Stimulated activated naive B cell treated with anti-CD40 and anti-IgM and Interleukin-4, amounts not matched to agents 10 μg/mL and 1 μg/mL and 100 μg/mL, for 72 hours (primary cell): ENCODE measurements at regions not wholly inside any gene's neighbourhood (a gene's known extent, or its start where the extent isn't known, plus 50 kb on each side); places are given as distances from the start of the nearest gene placed in this dataset.

ENCODE experiments used
- ATAC-seq, 2 donors: fragments of 150-1000 bp; cut with Tn5 transposase; replicated peaks; 2 replicates each; pipeline ENCODE4 v1.10.0; 2021; ENCODE audit warnings: moderate library complexity in 1 of 2
- DNase-seq: peaks from one replicate; pipeline ENCODE4 v3.0.0; 2021
- H3K27ac Mint-ChIP-seq: one replicate; pipeline ENCODE4 v1.8.0; 2022; ENCODE audit warnings: mild to moderate bottlenecking, mixed read lengths
- H3K27me3 Mint-ChIP-seq, 2 donors: one replicate each; pipeline ENCODE4 v1.8.0; 2022; ENCODE audit warnings: mixed read lengths in 2 of 2
- H3K36me3 Mint-ChIP-seq, 2 donors: one replicate each; pipeline ENCODE4 v1.8.0; 2022; ENCODE audit warnings: mixed read lengths in 2 of 2, mild to moderate bottlenecking in 1 of 2
- H3K4me1 Mint-ChIP-seq, 2 donors: one replicate each; pipeline ENCODE4 v1.8.0; 2022; ENCODE audit warnings: mixed read lengths in 2 of 2, mild to moderate bottlenecking in 1 of 2
- H3K4me3 Mint-ChIP-seq, 2 donors: one replicate each; pipeline ENCODE4 v1.8.0; 2022; ENCODE audit warnings: mild to moderate bottlenecking in 2 of 2, mixed read lengths in 2 of 2, moderate library complexity in 1 of 2
- H3K9me3 Mint-ChIP-seq, 2 donors: one replicate each; pipeline ENCODE4 v1.8.0; 2022; ENCODE audit warnings: mixed read lengths in 2 of 2, mild to moderate bottlenecking in 1 of 2

GRCh38 chrX:97931586-97931985 lies 1047.9 kb downstream of the RPA4 start:
- ATAC-seq: no peak
- H3K9me3 Mint-ChIP-seq: no peaks in the 10 kb centered on the region
- no peak overlapping the region for H3K4me3 Mint-ChIP-seq
- no peaks in the 10 kb centered on the region for H3K36me3 Mint-ChIP-seq
- no peak overlapping the region for H3K27ac Mint-ChIP-seq
- no peaks in the 10 kb centered on the region for H3K27me3 Mint-ChIP-seq
- H3K4me1 Mint-ChIP-seq: no peaks in the 10 kb centered on the region
- no peak for DNase-seq

- Mint-ChIP-seq H3K9me3 (no peaks in the 10 kb centered on the region), H3K4me3 (no peak overlapping the region), H3K4me1 (no peaks in the 10 kb centered on the region), H3K27me3 (no peaks in the 10 kb centered on the region), H3K36me3 (no peaks in the 10 kb centered on the region), H3K27ac (no peak overlapping the region)
- ATAC-seq: no peak
- DNase-seq: no peak
Observed at GRCh38 chrX:97936296-97936695, 1052.6 kb downstream of the RPA4 start.

- ATAC-seq (no peak), DNase-seq (no peak)
- Mint-ChIP-seq H3K4me3 (no peak overlapping the region), H3K36me3 (no peaks in the 10 kb centered on the region), H3K9me3 (peaks cover 0 to 2% of the 10 kb centered on the region in 2 donors), H3K27me3 (no peaks in the 10 kb centered on the region), H3K27ac (no peak overlapping the region), H3K4me1 (no peaks in the 10 kb centered on the region)
Observed at GRCh38 chrX:97938706-97939105, 1055.0 kb downstream of the RPA4 start.

- Mint-ChIP-seq H3K27me3 (no peaks in the 10 kb centered on the region), H3K4me1 (no peaks in the 10 kb centered on the region), H3K9me3 (peaks cover 3 to 4% of the 10 kb centered on the region in 2 donors), H3K4me3 (no peak overlapping the region), H3K36me3 (no peaks in the 10 kb centered on the region), H3K27ac (no peak overlapping the region)
- ATAC-seq (no peak), DNase-seq (no peak)
Observed at GRCh38 chrX:97968376-97969163, 1084.9 kb downstream of the RPA4 start.

- DNase-seq: no peak
- Mint-ChIP-seq H3K4me1 (no peaks in the 10 kb centered on the region), H3K36me3 (no peaks in the 10 kb centered on the region), H3K4me3 (no peak overlapping the region), H3K27ac (no peak overlapping the region), H3K27me3 (no peaks in the 10 kb centered on the region), H3K9me3 (no peaks in the 10 kb centered on the region)
- ATAC-seq: no peak
Observed at GRCh38 chrX:97984641-97985040, 1100.9 kb downstream of the RPA4 start.

- Mint-ChIP-seq H3K27ac (no peak overlapping the region), H3K36me3 (no peaks in the 10 kb centered on the region), H3K27me3 (no peaks in the 10 kb centered on the region), H3K4me1 (no peaks in the 10 kb centered on the region), H3K4me3 (no peak overlapping the region), H3K9me3 (no peaks in the 10 kb centered on the region)
- ATAC-seq (no peak), DNase-seq (no peak)
Observed at GRCh38 chrX:97985096-97985495, 1101.4 kb downstream of the RPA4 start.

- no peaks in the 10 kb centered on the region for H3K4me1 Mint-ChIP-seq
- no peak overlapping the region for H3K27ac Mint-ChIP-seq
- H3K27me3 Mint-ChIP-seq: no peaks in the 10 kb centered on the region
- no peak overlapping the region for H3K4me3 Mint-ChIP-seq
- ATAC-seq (no peak), DNase-seq (no peak)
- H3K36me3 Mint-ChIP-seq: no peaks in the 10 kb centered on the region
- peaks cover 0 to 5% of the 10 kb centered on the region in 2 donors for H3K9me3 Mint-ChIP-seq
Observed at GRCh38 chrX:97987979-97988378, 1104.3 kb downstream of the RPA4 start.

GRCh38 chrX:97995834-97996233 lies 1112.1 kb downstream of the RPA4 start:
- H3K27me3 Mint-ChIP-seq: no peaks in the 10 kb centered on the region

GRCh38 chrX:98028691-98029090 lies 1145.0 kb downstream of the RPA4 start:
- peaks cover 5 to 9% of the 10 kb centered on the region in 2 donors for H3K9me3 Mint-ChIP-seq
- H3K36me3 Mint-ChIP-seq: no peaks in the 10 kb centered on the region
- ATAC-seq (no peak), DNase-seq (no peak)
- no peak overlapping the region for H3K27ac Mint-ChIP-seq
- no peaks in the 10 kb centered on the region for H3K4me1 Mint-ChIP-seq
- H3K4me3 Mint-ChIP-seq: no peak overlapping the region
- no peaks in the 10 kb centered on the region for H3K27me3 Mint-ChIP-seq

More at GRCh38 chrX:97995834-97996233, 1112.1 kb downstream of the RPA4 start:
- ATAC-seq (no peak), DNase-seq (no peak)
- Mint-ChIP-seq H3K9me3 (peaks cover 0 to 9% of the 10 kb centered on the region in 2 donors), H3K4me3 (no peak overlapping the region), H3K4me1 (no peaks in the 10 kb centered on the region), H3K27ac (no peak overlapping the region), H3K36me3 (no peaks in the 10 kb centered on the region)

- Mint-ChIP-seq H3K9me3 (peaks cover 4 to 7% of the 10 kb centered on the region in 2 donors), H3K27ac (no peak overlapping the region), H3K27me3 (no peaks in the 10 kb centered on the region), H3K4me3 (no peak overlapping the region), H3K4me1 (no peaks in the 10 kb centered on the region), H3K36me3 (no peaks in the 10 kb centered on the region)
- ATAC-seq: no peak
- DNase-seq: no peak
Observed at GRCh38 chrX:98029861-98030260, 1146.2 kb downstream of the RPA4 start.

- peaks cover 6 to 11% of the 10 kb centered on the region in 2 donors for H3K9me3 Mint-ChIP-seq
- no peak overlapping the region for H3K27ac Mint-ChIP-seq
- no peaks in the 10 kb centered on the region for H3K27me3 Mint-ChIP-seq
- ATAC-seq: no peak
- H3K36me3 Mint-ChIP-seq: no peaks in the 10 kb centered on the region
- no peak overlapping the region for H3K4me3 Mint-ChIP-seq
- DNase-seq: no peak
- H3K4me1 Mint-ChIP-seq: no peaks in the 10 kb centered on the region
Observed at GRCh38 chrX:98057176-98057575, 1173.5 kb downstream of the RPA4 start.

GRCh38 chrX:98065151-98065550 lies 1181.4 kb downstream of the RPA4 start:
- Mint-ChIP-seq H3K27ac (no peak overlapping the region), H3K9me3 (no peaks in the 10 kb centered on the region), H3K4me1 (no peaks in the 10 kb centered on the region), H3K27me3 (no peaks in the 10 kb centered on the region), H3K36me3 (no peaks in the 10 kb centered on the region), H3K4me3 (no peak overlapping the region)
- DNase-seq (no peak), ATAC-seq (no peak)

- no peak overlapping the region for H3K4me3 Mint-ChIP-seq
- no peaks in the 10 kb centered on the region for H3K36me3 Mint-ChIP-seq
- DNase-seq: no peak
- H3K27ac Mint-ChIP-seq: no peak overlapping the region
- no peaks in the 10 kb centered on the region for H3K27me3 Mint-ChIP-seq
- ATAC-seq: no peak
- H3K4me1 Mint-ChIP-seq: no peaks in the 10 kb centered on the region
- H3K9me3 Mint-ChIP-seq: no peaks in the 10 kb centered on the region
Observed at GRCh38 chrX:98067611-98068010, 1183.9 kb downstream of the RPA4 start.

GRCh38 chrX:98068024-98068580 lies 1184.4 kb downstream of the RPA4 start:
- H3K4me1 Mint-ChIP-seq: no peaks in the 10 kb centered on the region
- H3K36me3 Mint-ChIP-seq: no peaks in the 10 kb centered on the region
- ATAC-seq: no peak
- no peak overlapping the region for H3K27ac Mint-ChIP-seq
- no peak overlapping the region for H3K4me3 Mint-ChIP-seq
- no peaks in the 10 kb centered on the region for H3K27me3 Mint-ChIP-seq
- DNase-seq: no peak
- no peaks in the 10 kb centered on the region for H3K9me3 Mint-ChIP-seq

GRCh38 chrX:98071331-98071730 lies 1187.6 kb downstream of the RPA4 start:
- H3K9me3 Mint-ChIP-seq: no peaks in the 10 kb centered on the region
- DNase-seq (no peak), ATAC-seq (no peak)
- H3K27me3 Mint-ChIP-seq: no peaks in the 10 kb centered on the region
- no peaks in the 10 kb centered on the region for H3K4me1 Mint-ChIP-seq
- no peaks in the 10 kb centered on the region for H3K36me3 Mint-ChIP-seq
- no peak overlapping the region for H3K27ac Mint-ChIP-seq
- H3K4me3 Mint-ChIP-seq: no peak overlapping the region
